Body of pancreas (tissue), 4 donors: ENCODE measurements at regions not wholly inside any gene's neighbourhood (a gene's known extent, or its start where the extent isn't known, plus 50 kb on each side); places are given as distances from the start of the nearest gene placed in this dataset.

ENCODE experiments used
- ATAC-seq: fragments of 150-250 bp; one replicate; pipeline ENCODE4 v1.9.1; 2016
- DNase-seq, 4 donors: peaks; one replicate each; pipeline ENCODE4 v3.0.0-alpha.2; 2019
- H3K27ac ChIP-seq, 4 donors: fragments of 200-600 bp; sonication (generic); 1 replicate in 3 of 4; 2 replicates in 1 of 4; pipeline versions ENCODE4 v1.5.1 to v1.6.1; 2016 to 2019; ENCODE audit warnings: mild to moderate bottlenecking in 1 of 4, mixed read lengths in 1 of 4, moderate library complexity in 1 of 4
- H3K27me3 ChIP-seq, 2 donors: fragments of 200-600 bp; sonication (generic); one replicate each; pipeline ENCODE4 v1.6.0; 2016; ENCODE audit warnings: mild to moderate bottlenecking in 1 of 2
- H3K36me3 ChIP-seq, 2 donors: fragments of 200-600 bp; sonication (generic); replicated peaks in 1 of 2; 2 replicates each; pipeline ENCODE4 v1.5.1; 2016; ENCODE audit warnings: low read depth in 2 of 2; ENCODE audit not compliant: insufficient read depth in 1 of 2
- H3K4me1 ChIP-seq: fragments of 200-600 bp; sonication (generic); one replicate; pipeline ENCODE4 v1.6.0; 2016
- H3K4me3 ChIP-seq, 2 donors: fragments of 200-600 bp; sonication (generic); 1 replicate in 1 of 2; 2 replicates in 1 of 2; pipeline ENCODE4 v1.5.1; 2016 to 2019
- H3K9me3 ChIP-seq, 3 donors: fragments of 200-600 bp; sonication (generic); 1 replicate in 2 of 3; 2 replicates in 1 of 3; pipeline ENCODE4 v1.5.1; 2016
- POLR2A ChIP-seq, 3 donors: fragments of 450-650 bp; IDR thresholded peaks; one replicate each; pipeline ENCODE4 v1.6.1; 2016; ENCODE audit warnings: antibody characterized with exemption in 3 of 3, mild to moderate bottlenecking in 2 of 3
- WGBS, 2 donors: methylation state at CpG; one replicate each; pipeline ENCODE4 v1.1.5; 2017; 5-methylcytosine and 5-hydroxymethylcytosine counted together
- intact Hi-C: fragments of 100-400 bp; cut with DNase I; formaldehyde crosslinking; loops from one replicate; pipeline ENCODE4 v1.15.1; 2023
- TF ChIP-seq, protein P1 (sequence below), 7 experiments: fragments of 450-650 bp in 4 of 7; fragments of 200-600 bp in 3 of 7; sonication (generic) in 3 of 7; IDR thresholded peaks; one replicate each; pipeline ENCODE4 v1.5.1; 2016 to 2019; ENCODE audit warnings: antibody characterized with exemption in 7 of 7

DNA sequence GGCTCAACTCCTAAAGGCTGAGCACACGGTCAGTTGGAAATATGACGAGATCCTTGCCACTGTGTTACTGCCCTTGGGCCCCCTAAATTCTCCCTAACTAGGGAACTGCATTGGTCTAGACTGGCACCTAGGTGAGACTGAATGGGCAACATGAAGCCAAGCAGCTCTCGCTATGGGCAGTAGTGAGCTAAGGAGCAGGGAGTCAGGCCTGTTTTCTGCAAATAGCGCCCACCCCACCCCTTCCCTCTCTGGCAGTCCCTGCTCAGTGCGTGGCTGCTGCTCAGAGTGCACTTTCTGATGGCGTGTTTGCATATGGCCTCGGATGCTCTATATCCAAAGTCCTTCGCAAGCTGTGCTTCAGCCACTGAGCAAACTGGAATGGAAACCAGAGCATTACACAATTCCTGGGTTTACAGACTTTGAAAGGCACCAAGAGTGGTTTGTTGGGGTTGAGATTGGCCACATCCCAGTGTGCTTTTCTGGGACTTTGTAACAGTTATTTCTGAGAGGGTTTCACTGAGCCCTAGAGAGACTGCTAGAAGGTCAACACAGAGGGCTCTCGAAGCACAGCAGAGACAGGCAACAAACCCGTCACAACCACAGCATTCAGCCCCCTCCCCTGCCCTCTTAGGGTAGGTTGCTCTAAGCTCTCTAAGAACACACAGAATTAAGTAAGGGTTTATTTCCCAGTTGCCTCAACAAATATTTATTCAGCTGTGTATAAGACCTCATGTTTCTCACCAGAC is 419.9 kb downstream of the STK39 start:
- intact Hi-C loops = no loop called here
- H3K27me3 ChIP-seq = no peaks in the 10 kb centered on the region
- DNase-seq = peak; percentile 41 to 69 (median 63)
- peak; percentile 91 for ATAC-seq
- peaks cover 34% of the 10 kb centered on the region for H3K4me1 ChIP-seq
- 51 to 54% methylated on average over 9 to 10 of the region's 10 CpGs for WGBS, 2 donors
- H3K9me3 ChIP-seq = no peaks in the 10 kb centered on the region
- TF ChIP-seq, protein P1, sequence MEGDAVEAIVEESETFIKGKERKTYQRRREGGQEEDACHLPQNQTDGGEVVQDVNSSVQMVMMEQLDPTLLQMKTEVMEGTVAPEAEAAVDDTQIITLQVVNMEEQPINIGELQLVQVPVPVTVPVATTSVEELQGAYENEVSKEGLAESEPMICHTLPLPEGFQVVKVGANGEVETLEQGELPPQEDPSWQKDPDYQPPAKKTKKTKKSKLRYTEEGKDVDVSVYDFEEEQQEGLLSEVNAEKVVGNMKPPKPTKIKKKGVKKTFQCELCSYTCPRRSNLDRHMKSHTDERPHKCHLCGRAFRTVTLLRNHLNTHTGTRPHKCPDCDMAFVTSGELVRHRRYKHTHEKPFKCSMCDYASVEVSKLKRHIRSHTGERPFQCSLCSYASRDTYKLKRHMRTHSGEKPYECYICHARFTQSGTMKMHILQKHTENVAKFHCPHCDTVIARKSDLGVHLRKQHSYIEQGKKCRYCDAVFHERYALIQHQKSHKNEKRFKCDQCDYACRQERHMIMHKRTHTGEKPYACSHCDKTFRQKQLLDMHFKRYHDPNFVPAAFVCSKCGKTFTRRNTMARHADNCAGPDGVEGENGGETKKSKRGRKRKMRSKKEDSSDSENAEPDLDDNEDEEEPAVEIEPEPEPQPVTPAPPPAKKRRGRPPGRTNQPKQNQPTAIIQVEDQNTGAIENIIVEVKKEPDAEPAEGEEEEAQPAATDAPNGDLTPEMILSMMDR (IDR thresholded peaks at IDR 0.05) = no peak
- TF ChIP-seq POLR2A (IDR thresholded peaks at IDR 0.05) = peak in 1 of 3 donors; percentile 6
- H3K36me3 ChIP-seq = no peaks in the 10 kb centered on the region
- peak overlapping the region; percentile 69 to 93 (median 82) for H3K27ac ChIP-seq
- no peak overlapping the region for H3K4me3 ChIP-seq

DNA sequence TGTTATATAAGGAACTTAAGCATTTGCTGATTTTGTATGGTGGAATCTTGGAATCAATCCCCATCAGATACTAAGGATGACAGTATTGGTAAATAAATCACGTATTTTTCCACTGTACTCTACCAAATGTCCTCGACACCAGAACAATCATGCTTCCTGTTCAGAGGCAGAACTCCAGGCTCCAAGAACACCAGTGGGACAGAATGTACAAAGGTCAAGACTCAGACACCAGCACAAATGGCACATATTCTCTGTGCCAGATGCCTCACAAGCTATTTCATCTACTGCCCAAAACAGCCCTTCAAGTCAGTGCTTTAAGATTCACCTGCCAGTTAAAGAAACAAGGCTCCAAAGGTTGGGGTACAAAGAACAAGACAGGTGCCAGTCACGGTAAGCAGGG is 420.5 kb downstream of the STK39 start:
- Histone ChIP-seq H3K27me3 (no peaks in the 10 kb centered on the region), H3K9me3 (no peaks in the 10 kb centered on the region), H3K27ac (peak overlapping the region; percentile 69 to 93 (median 82)), H3K4me3 (no peak overlapping the region), H3K36me3 (no peaks in the 10 kb centered on the region), H3K4me1 (peaks cover 34% of the 10 kb centered on the region)
- intact Hi-C loops = no loop called here
- peak in 3 of 4 donors; percentile 45 to 65 (median 61) for DNase-seq
- 37 to 40% methylated on average over 3 of the region's 3 CpGs for WGBS, 2 donors
- peak; percentile 68 for ATAC-seq
- TF ChIP-seq, protein P1 (IDR thresholded peaks at IDR 0.05) = no peak
- no peak for TF ChIP-seq POLR2A (IDR thresholded peaks at IDR 0.05)

DNA sequence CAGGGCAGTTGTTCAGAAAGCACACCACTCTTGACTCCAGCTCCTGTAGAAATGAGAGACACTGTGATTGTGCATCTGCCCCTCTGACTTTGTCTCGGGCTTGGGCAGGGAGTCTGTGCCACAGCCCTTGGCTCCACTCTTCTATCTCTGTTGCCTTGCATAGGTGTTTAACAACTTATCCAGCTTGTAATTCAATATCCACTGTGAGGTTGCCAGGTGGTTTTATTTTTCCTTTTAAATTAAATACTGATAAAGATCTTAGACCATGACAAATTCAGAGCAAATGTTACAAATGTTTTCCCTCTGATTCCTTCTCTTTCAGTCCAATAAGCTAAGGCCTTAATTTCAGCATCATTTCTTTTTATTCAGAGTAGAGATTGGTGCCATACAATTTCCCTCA is 421.7 kb downstream of the STK39 start:
- Histone ChIP-seq H3K9me3 (no peaks in the 10 kb centered on the region), H3K4me1 (peaks cover 34% of the 10 kb centered on the region), H3K4me3 (no peak overlapping the region), H3K27ac (peak overlapping the region in 1 of 4 donors; percentile 77), H3K36me3 (no peaks in the 10 kb centered on the region), H3K27me3 (no peaks in the 10 kb centered on the region)
- 62 to 74% methylated on average over 1 of the region's 1 CpG for WGBS, 2 donors
- DNase-seq (no peak), ATAC-seq (no peak)
- TF ChIP-seq, protein P1 (IDR thresholded peaks at IDR 0.05) = no peak
- no peak for TF ChIP-seq POLR2A (IDR thresholded peaks at IDR 0.05)
- intact Hi-C loops = no loop called here

DNA sequence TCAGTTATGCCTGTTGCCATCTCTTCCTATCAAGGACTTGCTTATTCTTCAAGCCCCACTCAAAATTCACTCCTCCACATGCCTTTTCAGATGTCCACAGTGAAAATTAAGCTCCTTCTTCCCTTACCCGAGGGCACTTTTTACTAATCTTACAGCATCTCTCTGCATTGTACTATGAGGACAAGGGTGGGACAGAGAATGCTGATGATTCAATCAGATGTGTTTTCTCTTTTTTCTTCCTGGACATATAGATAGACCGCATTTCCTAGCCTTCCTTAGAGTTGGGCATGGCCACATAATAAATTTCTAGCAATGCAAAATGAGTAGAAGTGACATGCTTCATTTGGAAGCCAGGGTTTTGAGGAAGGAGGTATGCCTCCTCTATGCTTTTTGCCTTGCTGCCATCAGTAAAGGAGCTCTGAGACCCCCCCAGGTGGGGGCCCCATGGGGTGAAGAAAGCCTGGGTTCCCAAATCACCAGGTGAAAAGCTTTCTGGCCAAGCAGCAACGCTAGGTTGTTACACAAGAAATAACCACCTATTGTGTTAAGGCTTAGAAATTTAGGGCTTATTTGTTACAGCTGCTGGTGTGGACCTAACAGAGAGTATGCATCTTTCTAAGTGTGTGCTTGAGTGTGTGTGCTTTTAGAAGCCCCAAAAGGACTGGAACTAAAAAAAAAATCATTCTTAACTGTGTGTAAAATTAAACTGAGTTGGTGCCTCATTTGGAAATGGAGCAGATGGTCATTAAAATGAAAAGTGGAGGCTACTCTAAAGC is 424.5 kb downstream of the STK39 start:
- intact Hi-C loops = no loop called here

More for the DNA sequence above, 424.5 kb downstream of the STK39 start:
- no peak for TF ChIP-seq POLR2A (IDR thresholded peaks at IDR 0.05)
- TF ChIP-seq, protein P1 (IDR thresholded peaks at IDR 0.05) = no peak
- no peak for DNase-seq
- Histone ChIP-seq H3K27me3 (no peaks in the 10 kb centered on the region), H3K27ac (no peak overlapping the region), H3K4me1 (peaks cover 24% of the 10 kb centered on the region), H3K9me3 (no peaks in the 10 kb centered on the region), H3K4me3 (no peak overlapping the region), H3K36me3 (no peaks in the 10 kb centered on the region)
- no peak for ATAC-seq
- 92 to 97% methylated on average over 3 of the region's 3 CpGs for WGBS, 2 donors
